Hepatocyte (in vitro differentiated cells): ENCODE measurements at regions not wholly inside any gene's neighbourhood (a gene's known extent, or its start where the extent isn't known, plus 50 kb on each side); places are given as distances from the start of the nearest gene placed in this dataset.

Experiments used
- DNase-seq: peaks from one replicate; pipeline ENCODE4 v3.0.0-alpha.2; 2016; ENCODE audit warnings: low spot score
- H2AFZ ChIP-seq: fragments of 200-600 bp; sonication (generic); 2 replicates; pipeline ENCODE4 v1.6.0; 2016; ENCODE audit warnings: antibody characterized with exemption, mild to moderate bottlenecking
- H3K27ac ChIP-seq: fragments of 200-600 bp; sonication (generic); 2 replicates; pipeline ENCODE4 v1.5.1; 2016; ENCODE audit warnings: mild to moderate bottlenecking
- H3K27me3 ChIP-seq: fragments of 200-600 bp; sonication (generic); 2 replicates; pipeline ENCODE4 v1.6.1; 2016
- H3K36me3 ChIP-seq: fragments of 200-600 bp; sonication (generic); replicated peaks from 2 replicates; pipeline ENCODE4 v1.5.1; 2016; ENCODE audit warnings: low read depth; ENCODE audit not compliant: insufficient read depth
- H3K4me1 ChIP-seq: fragments of 200-600 bp; sonication (generic); 2 replicates; pipeline ENCODE4 v1.5.1; 2016; ENCODE audit warnings: mild to moderate bottlenecking, moderate library complexity; ENCODE audit not compliant: insufficient read depth
- H3K4me2 ChIP-seq: fragments of 200-600 bp; sonication (generic); 2 replicates; pipeline ENCODE4 v1.6.0; 2016
- H3K4me3 ChIP-seq: fragments of 200-600 bp; sonication (generic); 2 replicates; pipeline ENCODE4 v1.5.1; 2016; ENCODE audit warnings: mild to moderate bottlenecking
- H3K79me2 ChIP-seq: fragments of 200-600 bp; sonication (generic); 2 replicates; pipeline ENCODE4 v1.6.0; 2017; ENCODE audit warnings: mild to moderate bottlenecking
- H3K9me2 ChIP-seq: fragments of 200-600 bp; sonication (generic); replicated peaks from 2 replicates; pipeline ENCODE4 v1.6.0; 2017; ENCODE audit warnings: mild to moderate bottlenecking; ENCODE audit not compliant: insufficient read depth
- H3K9me3 ChIP-seq: fragments of 200-600 bp; sonication (generic); 2 replicates; pipeline ENCODE4 v1.5.1; 2016; ENCODE audit warnings: low read depth, mild to moderate bottlenecking
- H4K20me1 ChIP-seq: fragments of 200-600 bp; sonication (generic); 2 replicates; pipeline ENCODE4 v1.6.0; 2016; ENCODE audit warnings: mild to moderate bottlenecking; ENCODE audit not compliant: insufficient read depth, poor library complexity, severe bottlenecking
- CTCF ChIP-seq: fragments of 200-600 bp; sonication (generic); IDR thresholded peaks from 2 replicates; pipeline ENCODE4 v1.5.1; 2016; ENCODE audit warnings: antibody characterized with exemption, mild to moderate bottlenecking; ENCODE audit not compliant: poor library complexity
- EZH2 ChIP-seq: fragments of 200-600 bp; sonication (generic); IDR thresholded peaks from 2 replicates; pipeline ENCODE4 v1.6.1; 2016; ENCODE audit warnings: antibody characterized with exemption, mild to moderate bottlenecking, borderline replicate concordance
- EZH2phosphoT487 ChIP-seq: fragments of 200-600 bp; sonication (generic); IDR thresholded peaks from one replicate; pipeline ENCODE4 v1.6.1; 2018; ENCODE audit warnings: antibody characterized with exemption, mild to moderate bottlenecking, low read depth, moderate library complexity; ENCODE audit not compliant: unreplicated experiment, severe bottlenecking
- WGBS: methylation state at CpG from one replicate; pipeline ENCODE4 v1.1.6; 2016; ENCODE audit warnings: low lambda C conversion rate; ENCODE audit errors: missing lambda C conversion rate; 5-methylcytosine and 5-hydroxymethylcytosine counted together

GRCh38 chr3:191549357-191549756 is 88.4 kb downstream of the PYDC2 start:
- WGBS = 75% methylated on average over 1 of the region's 1 CpG
- H3K4me1 ChIP-seq = no peaks in the 10 kb centered on the region
- no peak overlapping the region for H3K4me2 ChIP-seq
- H3K9me3 ChIP-seq = no peaks in the 10 kb centered on the region
- H3K36me3 ChIP-seq = no peaks in the 10 kb centered on the region
- no peak overlapping the region for H3K4me3 ChIP-seq
- DNase-seq = no peak
- H3K27ac ChIP-seq = no peak overlapping the region
- no peaks in the 10 kb centered on the region for H3K27me3 ChIP-seq
- TF ChIP-seq EZH2phosphoT487 = no peak
- TF ChIP-seq EZH2 = no peak
- no peak for TF ChIP-seq CTCF
- no peak overlapping the region for H2AFZ ChIP-seq
- H4K20me1 ChIP-seq = no peaks in the 10 kb centered on the region
- H3K9me2 ChIP-seq = no peaks in the 10 kb centered on the region
- no peaks in the 10 kb centered on the region for H3K79me2 ChIP-seq

GRCh38 chr3:191555037-191555436 is 94.1 kb downstream of the PYDC2 start:
- no peak for DNase-seq
- H3K27ac ChIP-seq = no peak overlapping the region
- H3K9me2 ChIP-seq = no peaks in the 10 kb centered on the region
- H3K9me3 ChIP-seq = no peaks in the 10 kb centered on the region
- H3K27me3 ChIP-seq = no peaks in the 10 kb centered on the region
- H3K4me2 ChIP-seq = no peak overlapping the region
- H3K79me2 ChIP-seq = no peaks in the 10 kb centered on the region
- no peak overlapping the region for H2AFZ ChIP-seq
- TF ChIP-seq CTCF = no peak
- TF ChIP-seq EZH2 = no peak
- no peak for TF ChIP-seq EZH2phosphoT487
- no peak overlapping the region for H3K4me3 ChIP-seq
- H3K36me3 ChIP-seq = no peaks in the 10 kb centered on the region
- no peaks in the 10 kb centered on the region for H4K20me1 ChIP-seq
- H3K4me1 ChIP-seq = no peaks in the 10 kb centered on the region

- H3K4me3 ChIP-seq = no peak overlapping the region
- no peaks in the 10 kb centered on the region for H3K9me2 ChIP-seq
- no peak overlapping the region for H2AFZ ChIP-seq
- H3K36me3 ChIP-seq = no peaks in the 10 kb centered on the region
- no peaks in the 10 kb centered on the region for H3K27me3 ChIP-seq
- no peaks in the 10 kb centered on the region for H3K9me3 ChIP-seq
- H3K27ac ChIP-seq = no peak overlapping the region
- H3K4me2 ChIP-seq = no peak overlapping the region
- TF ChIP-seq EZH2phosphoT487 (no peak), CTCF (no peak), EZH2 (no peak)
- no peak for DNase-seq
- no peaks in the 10 kb centered on the region for H3K4me1 ChIP-seq
- no peaks in the 10 kb centered on the region for H3K79me2 ChIP-seq
- 73% methylated on average over 2 of the region's 2 CpGs for WGBS
- H4K20me1 ChIP-seq = no peaks in the 10 kb centered on the region
Observed at GRCh38 chr3:191557322-191557721, 96.4 kb downstream of the PYDC2 start.

- Histone ChIP-seq H3K4me3 (no peak overlapping the region), H3K9me2 (no peaks in the 10 kb centered on the region), H3K27me3 (no peaks in the 10 kb centered on the region), H3K27ac (no peak overlapping the region), H3K4me2 (no peak overlapping the region), H3K79me2 (no peaks in the 10 kb centered on the region), H3K36me3 (no peaks in the 10 kb centered on the region), H3K9me3 (no peaks in the 10 kb centered on the region), H3K4me1 (no peaks in the 10 kb centered on the region), H4K20me1 (no peaks in the 10 kb centered on the region), H2AFZ (no peak overlapping the region)
- TF ChIP-seq EZH2 (no peak), EZH2phosphoT487 (no peak), CTCF (no peak)
- no peak for DNase-seq
- 77% methylated on average over 7 of the region's 7 CpGs for WGBS
Observed at GRCh38 chr3:191563722-191564121, 102.8 kb downstream of the PYDC2 start.
